Ascending aorta (tissue), 2 donors: ENCODE measurements at regions not wholly inside any gene's neighbourhood (a gene's known extent, or its start where the extent isn't known, plus 50 kb on each side); places are given as distances from the start of the nearest gene placed in this dataset.

Experiments used
- DNase-seq, 2 donors: peaks; one replicate each; pipeline ENCODE4 v3.0.0-alpha.2; 2019; ENCODE audit warnings: low spot score in 2 of 2
- H3K27ac ChIP-seq, 2 donors: fragments of 200-600 bp; sonication (generic); one replicate each; pipeline ENCODE4 v1.5.1; 2016 to 2017; ENCODE audit warnings: mild to moderate bottlenecking in 1 of 2
- H3K27me3 ChIP-seq: fragments of 200-600 bp; sonication (generic); one replicate; pipeline ENCODE4 v1.5.1; 2017
- H3K36me3 ChIP-seq, 2 donors: fragments of 200-600 bp; sonication (generic); one replicate each; pipeline ENCODE4 v1.5.1; 2016
- H3K4me1 ChIP-seq, 2 donors: fragments of 200-600 bp; sonication (generic); one replicate each; pipeline ENCODE4 v1.5.1; 2016 to 2017; ENCODE audit warnings: mild to moderate bottlenecking in 1 of 2
- H3K4me3 ChIP-seq, 2 donors: fragments of 200-600 bp; sonication (generic); one replicate each; pipeline ENCODE4 v1.5.1; 2016 to 2017; ENCODE audit warnings: mild to moderate bottlenecking in 1 of 2
- H3K9me3 ChIP-seq, 2 donors: fragments of 200-600 bp; sonication (generic); one replicate each; pipeline ENCODE4 v1.5.1; 2016
- intact Hi-C: fragments of 100-400 bp; cut with DNase I; formaldehyde crosslinking; loops from one replicate; pipeline ENCODE4 v1.15.1; 2023
- TF ChIP-seq, protein P1 (sequence below), 3 experiments: fragments of 200-600 bp in 2 of 3; fragments of 450-650 bp in 1 of 3; sonication (generic) in 2 of 3; IDR thresholded peaks; one replicate each; pipeline ENCODE4 v1.5.1; 2016 to 2019; ENCODE audit warnings: antibody characterized with exemption in 3 of 3, mild to moderate bottlenecking in 1 of 3, moderate library complexity in 1 of 3

DNA sequence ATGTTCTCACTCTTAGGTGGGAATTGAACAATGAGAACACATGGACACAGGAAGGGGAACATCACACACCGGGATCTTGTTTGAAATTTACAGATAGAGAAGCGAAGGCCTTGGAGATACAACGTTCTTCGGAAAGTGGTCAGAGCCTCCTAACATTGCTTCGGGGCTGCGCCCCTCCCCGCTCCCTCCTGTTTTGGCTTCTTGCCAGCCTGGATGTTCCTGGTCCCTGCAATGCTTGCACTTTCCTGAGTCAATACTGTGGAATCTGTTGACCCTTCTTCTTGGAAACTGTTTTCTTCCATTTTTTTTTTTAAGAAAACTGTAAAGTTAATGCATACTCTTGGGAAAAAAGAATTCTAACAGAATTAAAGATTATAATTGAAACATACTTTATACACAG lies 360.8 kb downstream of the SOCS6 start:
- Histone ChIP-seq H3K4me1 (no peaks in the 10 kb centered on the region), H3K36me3 (no peaks in the 10 kb centered on the region), H3K9me3 (no peaks in the 10 kb centered on the region), H3K4me3 (no peak overlapping the region), H3K27ac (no peak overlapping the region), H3K27me3 (no peaks in the 10 kb centered on the region)
- intact Hi-C loops, result no loop called here
- TF ChIP-seq, protein P1, sequence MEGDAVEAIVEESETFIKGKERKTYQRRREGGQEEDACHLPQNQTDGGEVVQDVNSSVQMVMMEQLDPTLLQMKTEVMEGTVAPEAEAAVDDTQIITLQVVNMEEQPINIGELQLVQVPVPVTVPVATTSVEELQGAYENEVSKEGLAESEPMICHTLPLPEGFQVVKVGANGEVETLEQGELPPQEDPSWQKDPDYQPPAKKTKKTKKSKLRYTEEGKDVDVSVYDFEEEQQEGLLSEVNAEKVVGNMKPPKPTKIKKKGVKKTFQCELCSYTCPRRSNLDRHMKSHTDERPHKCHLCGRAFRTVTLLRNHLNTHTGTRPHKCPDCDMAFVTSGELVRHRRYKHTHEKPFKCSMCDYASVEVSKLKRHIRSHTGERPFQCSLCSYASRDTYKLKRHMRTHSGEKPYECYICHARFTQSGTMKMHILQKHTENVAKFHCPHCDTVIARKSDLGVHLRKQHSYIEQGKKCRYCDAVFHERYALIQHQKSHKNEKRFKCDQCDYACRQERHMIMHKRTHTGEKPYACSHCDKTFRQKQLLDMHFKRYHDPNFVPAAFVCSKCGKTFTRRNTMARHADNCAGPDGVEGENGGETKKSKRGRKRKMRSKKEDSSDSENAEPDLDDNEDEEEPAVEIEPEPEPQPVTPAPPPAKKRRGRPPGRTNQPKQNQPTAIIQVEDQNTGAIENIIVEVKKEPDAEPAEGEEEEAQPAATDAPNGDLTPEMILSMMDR (IDR thresholded peaks at IDR 0.05), result no peak
- DNase-seq, result no peak

DNA sequence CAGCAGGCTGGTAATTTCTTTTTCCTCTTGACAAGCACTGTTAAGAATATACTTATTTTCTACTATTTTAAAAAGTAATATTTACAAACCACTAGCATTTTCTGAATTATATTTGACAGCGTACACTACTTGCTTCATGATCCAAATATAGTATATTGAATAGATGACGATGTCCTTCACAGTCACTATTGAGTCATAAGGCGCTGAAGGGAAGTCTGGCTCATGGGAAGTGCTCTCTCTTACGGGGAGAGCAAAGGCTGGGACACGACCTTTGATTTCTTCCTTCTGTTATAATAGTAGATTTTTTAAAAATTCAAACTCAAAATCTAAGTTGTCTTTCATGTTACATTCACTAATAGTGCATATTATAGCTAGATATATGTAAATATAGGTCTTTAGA lies 357.1 kb downstream of the SOCS6 start:
- no peaks in the 10 kb centered on the region for H3K9me3 ChIP-seq
- TF ChIP-seq, protein P1 (IDR thresholded peaks at IDR 0.05), result no peak
- H3K27me3 ChIP-seq, result no peaks in the 10 kb centered on the region
- no peaks in the 10 kb centered on the region for H3K4me1 ChIP-seq
- no peak overlapping the region for H3K4me3 ChIP-seq
- DNase-seq, result no peak
- H3K27ac ChIP-seq, result no peak overlapping the region
- intact Hi-C loops, result no loop called here
- H3K36me3 ChIP-seq, result no peaks in the 10 kb centered on the region

GRCh38 chr18:70643812-70644211 lies 355.0 kb downstream of the SOCS6 start:
- no peak overlapping the region for H3K27ac ChIP-seq
- TF ChIP-seq, protein P1 (IDR thresholded peaks at IDR 0.05), result no peak
- no peaks in the 10 kb centered on the region for H3K4me1 ChIP-seq
- H3K36me3 ChIP-seq, result no peaks in the 10 kb centered on the region
- no peaks in the 10 kb centered on the region for H3K27me3 ChIP-seq
- DNase-seq, result no peak
- intact Hi-C loops, result no loop called here
- no peak overlapping the region for H3K4me3 ChIP-seq
- no peaks in the 10 kb centered on the region for H3K9me3 ChIP-seq

DNA sequence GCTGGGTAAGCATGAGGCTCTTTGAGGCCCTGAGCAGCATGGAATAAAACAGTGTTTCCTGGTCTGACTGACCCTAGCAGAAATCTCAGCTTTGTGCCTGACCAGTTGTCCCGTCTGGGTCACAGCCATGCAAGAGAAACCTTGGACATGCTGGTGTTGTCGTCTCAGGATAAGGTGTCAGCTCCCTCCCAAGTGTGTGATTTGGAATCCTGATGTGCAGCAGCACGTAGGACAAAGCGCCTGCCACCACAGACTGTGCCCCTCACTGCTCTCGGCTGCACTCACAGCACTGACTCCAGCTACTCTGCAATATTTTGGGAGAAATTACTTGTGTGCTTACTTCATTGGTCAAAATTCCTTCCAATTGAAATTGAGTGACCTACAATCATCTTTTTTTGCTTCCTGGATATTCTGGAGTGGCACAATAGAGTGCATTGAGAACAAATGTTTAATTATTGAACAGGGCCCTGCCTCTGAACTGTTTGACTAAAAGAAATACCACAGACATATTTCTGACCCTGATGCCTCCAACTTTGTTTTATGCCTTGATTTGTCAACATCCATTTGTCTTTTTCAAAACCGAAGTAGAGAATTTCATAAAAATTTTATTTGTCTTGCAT lies 352.4 kb downstream of the SOCS6 start:
- Histone ChIP-seq H3K27me3 (no peaks in the 10 kb centered on the region), H3K36me3 (no peaks in the 10 kb centered on the region), H3K27ac (no peak overlapping the region), H3K4me3 (no peak overlapping the region), H3K9me3 (no peaks in the 10 kb centered on the region), H3K4me1 (no peaks in the 10 kb centered on the region)
- no peak for DNase-seq
- intact Hi-C loops, result no loop called here
- TF ChIP-seq, protein P1 (IDR thresholded peaks at IDR 0.05), result no peak

DNA sequence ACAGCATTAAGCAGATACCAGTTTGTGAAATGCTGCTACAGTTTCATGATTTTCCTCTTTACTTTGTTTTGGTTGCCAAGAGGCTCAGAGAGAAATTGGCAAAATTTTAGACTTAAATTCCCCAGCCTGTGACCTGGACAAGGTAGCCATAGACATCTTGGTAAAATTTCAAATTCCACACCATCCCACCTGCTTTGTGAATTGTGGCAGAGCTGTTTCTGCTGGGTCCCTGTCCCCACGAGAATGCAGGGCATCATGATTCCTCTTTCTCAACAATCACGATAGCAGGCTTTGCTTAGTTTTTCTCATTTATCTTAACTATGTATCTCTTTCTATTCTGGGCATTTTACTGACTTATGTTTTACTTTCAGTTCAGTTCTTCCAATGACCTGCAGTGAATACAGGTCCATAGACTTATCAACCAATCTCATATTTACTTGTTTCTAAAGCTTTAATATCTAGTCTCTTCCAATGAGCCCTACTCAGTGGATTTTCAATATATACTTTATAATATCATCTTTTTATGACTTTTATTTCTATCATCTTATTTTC lies 351.6 kb downstream of the SOCS6 start:
- intact Hi-C loops, result no loop called here
- Histone ChIP-seq H3K9me3 (no peaks in the 10 kb centered on the region), H3K27ac (no peak overlapping the region), H3K27me3 (no peaks in the 10 kb centered on the region), H3K36me3 (no peaks in the 10 kb centered on the region), H3K4me1 (no peaks in the 10 kb centered on the region), H3K4me3 (no peak overlapping the region)
- no peak for DNase-seq
- TF ChIP-seq, protein P1 (IDR thresholded peaks at IDR 0.05), result no peak

DNA sequence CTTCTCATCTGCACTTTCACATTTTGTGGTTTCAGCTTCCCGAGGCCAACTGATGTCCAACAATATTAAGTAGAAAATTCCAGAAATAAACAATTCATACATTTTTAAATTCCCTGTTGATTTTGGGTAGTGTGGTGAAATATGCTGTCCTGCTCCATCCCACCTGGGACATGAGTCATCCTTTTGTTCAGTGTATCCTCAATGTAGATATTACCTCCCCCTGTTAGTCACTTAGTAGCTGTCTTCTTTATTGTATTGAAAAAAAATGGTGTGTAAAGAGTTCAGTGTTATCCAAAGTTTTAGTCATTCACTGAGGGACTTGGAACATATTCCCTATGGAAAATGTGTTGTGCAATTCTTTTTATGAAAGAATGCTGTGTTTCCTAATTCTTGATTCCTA lies 348.1 kb downstream of the SOCS6 start:
- H3K27me3 ChIP-seq, result no peaks in the 10 kb centered on the region
- no peaks in the 10 kb centered on the region for H3K9me3 ChIP-seq
- intact Hi-C loops, result no loop called here
- no peak overlapping the region for H3K4me3 ChIP-seq
- H3K36me3 ChIP-seq, result no peaks in the 10 kb centered on the region
- no peaks in the 10 kb centered on the region for H3K4me1 ChIP-seq
- no peak overlapping the region for H3K27ac ChIP-seq
- TF ChIP-seq, protein P1 (IDR thresholded peaks at IDR 0.05), result no peak
- DNase-seq, result no peak
